HG02870 (cell line): ENCODE measurements at regions not wholly inside any gene's neighbourhood (a gene's known extent, or its start where the extent isn't known, plus 50 kb on each side); places are given as distances from the start of the nearest gene placed in this dataset.
"Not testable (repeated sequence)": the region's sequence is repeated elsewhere in the genome, so short reads cannot be mapped to it uniquely, and the experiment has no call there.

ENCODE experiments used
- ATAC-seq: cut with Tn5 transposase; IDR thresholded peaks from one replicate; pipeline ENCODE4 v1.9.1; 2021; ENCODE audit warnings: mild to moderate bottlenecking, moderate library complexity; ENCODE audit not compliant: unreplicated experiment

- ATAC-seq = no peak
Observed at GRCh38 chr5:63564789-63565188, 397.5 kb downstream of the HTR1A start.

DNA sequence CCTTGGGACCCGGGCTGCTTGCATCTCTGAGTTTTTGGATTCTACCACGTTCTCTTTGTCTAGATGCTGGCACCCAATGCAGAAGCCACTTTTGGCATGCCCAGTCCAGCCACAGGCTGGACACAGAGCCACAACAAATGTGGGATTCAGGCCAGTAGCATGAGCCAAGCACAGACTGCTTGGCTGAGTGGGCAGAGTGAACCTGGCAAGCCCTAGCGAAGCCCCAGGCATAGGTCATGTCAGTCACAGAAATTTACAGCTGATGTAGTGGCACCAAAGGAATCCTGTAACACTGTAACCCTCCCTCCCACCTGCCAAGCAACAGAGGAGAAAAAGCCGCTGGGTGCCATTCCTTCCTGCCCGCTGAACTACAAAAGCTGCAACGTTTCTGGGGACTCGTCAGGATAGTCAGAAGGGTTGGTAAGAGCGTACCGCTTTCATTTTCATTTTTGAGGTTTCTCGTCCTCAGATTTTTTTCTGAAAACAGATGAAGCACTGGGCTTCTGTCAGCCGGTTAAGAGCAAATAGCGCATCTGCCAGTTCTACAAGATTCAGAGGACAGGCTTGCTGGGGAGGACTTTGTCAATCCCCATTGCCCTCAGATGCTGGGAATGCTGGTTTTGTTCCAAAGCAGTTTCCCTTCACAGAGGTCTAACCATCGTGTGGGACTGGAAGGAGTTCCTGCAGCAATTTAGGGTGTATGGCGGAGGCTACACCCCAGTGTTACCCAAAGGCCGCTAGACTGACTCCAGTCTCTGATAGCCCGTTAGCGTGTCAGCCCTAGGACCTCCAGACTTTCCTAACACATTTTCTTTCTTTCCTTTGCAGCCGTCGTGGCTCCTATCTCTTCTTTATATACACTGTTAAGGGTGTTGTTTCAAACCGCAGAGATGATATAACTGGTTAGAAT, 399.0 kb downstream of the HTR1A start:
- ATAC-seq = no peak

- ATAC-seq = no peak
Observed at GRCh38 chr5:63555874-63556273, 406.4 kb downstream of the HTR1A start.

- ATAC-seq = no peak
Observed at GRCh38 chr5:63554191-63554590, 408.1 kb downstream of the HTR1A start.

- no peak for ATAC-seq
Observed at GRCh38 chr5:63553073-63553472, 409.2 kb downstream of the HTR1A start.

GRCh38 chr5:63535840-63536602, 426.2 kb downstream of the HTR1A start:
- no peak for ATAC-seq

- no peak for ATAC-seq
Observed at GRCh38 chr5:63524281-63524680, 438.0 kb downstream of the HTR1A start.

GRCh38 chr5:63516006-63516405, 446.2 kb downstream of the HTR1A start:
- ATAC-seq = no peak

- no peak for ATAC-seq
Observed at GRCh38 chr5:63500242-63500641, 462.0 kb downstream of the HTR1A start.

- ATAC-seq = no peak
Observed at GRCh38 chr5:63495225-63495624, 467.0 kb downstream of the HTR1A start.

GRCh38 chr5:63483338-63483737, 478.9 kb downstream of the HTR1A start:
- no peak for ATAC-seq

DNA sequence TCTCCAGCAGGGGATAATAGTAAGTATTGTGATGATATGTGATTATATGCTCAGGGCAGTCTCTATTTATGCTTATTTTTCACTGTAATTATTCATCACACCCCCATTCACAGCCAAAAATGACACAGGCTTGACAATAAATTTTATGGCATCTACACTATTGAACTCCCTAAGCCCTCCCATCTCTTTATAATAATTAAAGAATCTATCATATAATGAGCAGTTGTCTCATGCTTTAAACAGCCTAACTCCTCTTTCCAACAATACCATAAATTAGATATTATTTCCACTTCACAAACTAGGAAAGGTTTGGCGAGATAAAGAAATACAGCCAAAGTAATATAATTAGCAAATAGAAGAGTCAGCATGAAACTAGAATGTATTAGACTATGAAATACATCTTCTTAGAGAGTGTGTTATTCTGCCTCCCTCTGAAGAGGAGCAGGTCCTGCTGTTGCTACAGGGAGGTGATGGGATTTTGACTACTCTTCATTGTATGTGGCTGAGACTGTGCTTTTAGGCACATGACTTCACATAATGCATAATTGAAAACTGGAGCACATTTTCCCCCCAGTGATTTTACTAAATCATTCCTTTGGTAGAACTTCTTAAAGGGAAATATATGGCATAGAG, 488.8 kb downstream of the HTR1A start:
- ATAC-seq = no peak

GRCh38 chr5:63456279-63456678, 506.0 kb downstream of the HTR1A start:
- ATAC-seq = no peak

DNA sequence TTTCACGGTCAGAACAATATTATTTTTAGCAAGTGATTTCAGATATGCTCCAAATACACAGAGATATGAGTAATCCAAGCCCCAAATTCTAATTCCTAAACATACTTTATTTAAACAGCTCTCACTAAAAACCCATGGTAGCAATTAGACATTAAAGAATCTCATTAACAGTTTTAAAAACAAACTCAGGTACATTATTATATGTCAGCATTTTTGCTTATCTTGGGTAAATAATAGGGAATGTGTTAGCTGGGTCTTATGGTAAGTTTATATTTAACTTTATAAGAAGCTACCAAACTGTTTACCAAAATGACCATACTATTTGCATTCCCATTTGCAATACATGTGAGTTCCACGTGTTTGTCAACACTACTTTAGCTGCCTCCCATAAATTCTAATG, 511.1 kb downstream of the HTR1A start:
- no peak for ATAC-seq

GRCh38 chr5:63439537-63439936, 522.7 kb downstream of the HTR1A start:
- ATAC-seq = no peak

DNA sequence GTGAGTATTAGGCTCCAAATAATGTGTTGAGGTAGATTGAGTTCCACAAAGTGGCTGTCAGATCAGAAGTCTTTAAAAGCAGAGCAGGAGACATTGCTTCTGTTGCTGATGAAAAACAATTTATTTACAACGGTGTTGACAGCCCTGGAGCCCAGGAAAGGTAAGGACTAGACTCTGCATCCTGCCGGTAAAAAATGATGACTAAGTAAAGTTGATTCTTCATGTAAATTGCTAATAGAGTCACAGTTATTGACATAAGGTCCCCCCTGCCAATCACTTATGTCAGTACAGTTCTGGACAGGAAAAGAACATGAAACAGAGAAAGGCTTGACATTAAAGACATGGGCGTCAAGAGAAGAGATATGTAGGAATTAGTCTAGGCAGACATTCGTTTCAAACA, 552.5 kb downstream of the HTR1A start:
- no peak for ATAC-seq

DNA sequence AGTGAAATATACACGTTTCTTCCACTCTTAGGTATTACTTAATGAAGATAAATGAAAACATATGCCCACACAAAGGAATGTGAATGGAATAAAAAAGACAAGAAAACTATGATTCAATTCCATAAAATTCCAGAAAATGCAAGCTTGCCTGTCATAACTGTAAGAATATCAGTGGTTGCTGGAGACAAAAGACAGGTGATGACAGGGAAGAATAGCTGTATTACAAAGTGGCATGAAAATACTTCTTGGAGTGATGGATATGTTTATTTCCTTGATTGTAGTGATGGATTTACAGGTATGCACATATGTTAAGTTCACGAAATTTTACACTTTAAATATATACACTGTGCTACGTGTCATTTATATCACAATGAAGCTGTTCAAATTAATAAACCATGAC, 553.3 kb downstream of the HTR1A start:
- no peak for ATAC-seq

- ATAC-seq = peak; percentile 89
Observed at GRCh38 chr5:63401436-63402046, 560.7 kb downstream of the HTR1A start.

GRCh38 chr5:63400079-63400478, 562.2 kb downstream of the HTR1A start:
- no peak for ATAC-seq

GRCh38 chr5:63398346-63398745, 563.9 kb downstream of the HTR1A start:
- ATAC-seq = no peak

DNA sequence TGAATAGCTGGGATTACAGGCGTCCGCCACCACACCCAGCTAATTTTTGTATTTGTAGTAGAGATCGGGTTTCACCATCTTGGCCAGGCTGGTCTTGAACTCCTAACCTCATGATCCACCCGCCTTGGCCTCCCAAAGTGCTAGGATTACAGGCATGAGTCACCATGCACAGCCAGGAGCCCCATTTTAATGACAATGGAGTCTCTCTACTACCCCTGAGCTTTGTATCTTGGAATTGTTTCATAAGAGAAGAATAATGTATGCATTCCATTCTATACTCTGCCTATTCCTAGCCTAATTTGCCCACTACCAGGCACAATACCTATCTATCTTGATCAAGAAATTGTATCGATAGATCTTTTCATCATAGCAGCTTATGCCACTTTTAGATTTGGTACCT, 574.1 kb downstream of the HTR1A start:
- ATAC-seq = not testable (repeated sequence)
